ENCODE measurements at regions not wholly inside any gene's neighbourhood (a gene's known extent, or its start where the extent isn't known, plus 50 kb on each side); places are given as distances from the start of the nearest gene placed in this dataset.
"Not testable (repeated sequence)": the region's sequence is repeated elsewhere in the genome, so short reads cannot be mapped to it uniquely, and the experiment has no call there.

DNA sequence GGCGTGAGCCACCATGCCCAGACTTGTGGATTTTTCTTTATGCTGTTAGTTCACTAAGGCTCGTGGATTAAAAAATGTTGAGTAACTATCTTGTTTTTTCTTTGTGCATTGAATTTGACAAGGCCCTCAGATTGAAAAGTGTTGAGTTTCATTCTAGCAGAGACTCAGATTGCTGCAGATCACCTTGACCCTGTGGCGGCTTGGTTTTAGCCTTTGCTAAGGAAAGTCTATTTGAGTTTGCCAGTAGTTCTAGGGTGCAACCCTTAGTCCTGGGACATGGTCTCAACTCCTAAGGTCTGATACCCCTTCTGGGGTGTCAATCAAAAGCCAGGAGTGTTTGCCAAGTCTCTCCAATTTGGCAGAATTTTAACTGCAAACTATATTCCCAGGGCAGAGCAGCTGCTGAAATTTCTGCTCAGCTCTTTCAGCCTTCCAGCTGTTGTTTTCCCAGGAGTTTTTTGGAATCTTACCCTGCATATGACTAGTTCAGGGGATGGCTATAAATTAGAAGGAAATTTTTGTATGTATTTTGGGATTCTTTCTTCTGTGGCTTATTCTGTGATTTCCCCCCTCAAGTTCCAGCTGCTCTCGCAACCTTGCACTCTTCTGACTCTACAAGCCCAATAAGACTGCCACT, 84.3 kb upstream of the HAND1 start:
- no peak for DNase-seq

DNA sequence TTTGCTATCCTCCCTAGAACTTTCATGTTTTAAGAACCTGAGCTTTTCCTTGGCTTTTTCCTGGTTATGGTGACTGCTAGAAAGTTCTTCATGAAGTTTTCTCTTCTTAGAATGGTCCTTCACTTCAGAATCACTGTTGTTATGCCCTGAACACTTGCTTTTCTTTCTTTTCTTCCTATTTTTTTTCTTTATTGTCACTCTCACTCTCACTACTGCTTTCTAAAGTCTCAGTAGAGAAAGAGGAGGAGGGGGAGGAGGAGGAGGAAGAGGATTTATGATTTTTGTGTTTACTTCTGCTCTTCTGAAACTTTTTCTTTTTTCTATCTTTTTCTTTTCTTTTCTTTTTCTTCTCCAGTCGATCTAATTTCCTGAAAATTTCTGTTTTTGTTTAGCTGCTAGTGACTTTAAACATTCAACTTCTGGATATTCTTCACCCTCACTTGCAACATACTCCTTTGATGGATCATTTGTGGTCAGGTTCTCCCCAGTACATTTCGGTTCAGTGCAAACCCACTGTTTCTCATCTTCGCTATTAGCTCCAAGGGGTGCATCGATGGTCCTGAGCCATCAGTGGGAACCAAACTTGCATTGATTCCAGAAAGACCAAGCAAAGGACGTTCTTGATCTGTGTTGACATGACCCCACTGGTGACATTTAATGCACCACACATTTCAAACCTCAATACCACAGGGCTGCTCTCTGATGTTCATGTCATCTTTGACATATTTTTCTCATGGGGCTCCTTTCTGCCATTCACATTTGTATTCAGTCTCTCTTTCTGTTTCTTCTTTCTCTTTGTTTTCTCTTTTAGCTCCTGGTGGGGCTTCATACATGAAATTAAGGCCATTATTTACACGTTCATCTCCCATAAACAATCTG, 81.6 kb upstream of the HAND1 start:
- no peak for DNase-seq

DNA sequence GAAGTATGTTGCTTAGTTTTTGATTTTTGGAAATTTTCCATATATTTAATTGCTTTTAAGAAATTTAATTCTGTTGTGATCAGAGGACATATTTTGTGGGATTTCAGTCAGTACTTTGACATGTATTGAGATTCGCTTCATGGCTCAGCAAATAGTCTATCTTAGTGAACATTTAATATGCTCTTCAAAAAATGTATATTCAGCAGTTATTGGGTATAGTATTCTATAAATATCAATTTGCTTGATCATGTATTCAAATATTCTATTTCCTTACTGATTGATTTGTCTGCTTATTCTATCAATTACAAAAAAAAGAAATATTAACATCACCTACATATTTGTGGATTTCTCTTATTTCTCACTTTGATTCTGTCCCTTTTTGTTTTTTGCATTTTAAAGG, 79.5 kb upstream of the HAND1 start:
- no peak for DNase-seq

GRCh38 chr5:154547551-154547950, 69.5 kb upstream of the HAND1 start:
- DNase-seq, result no peak

GRCh38 chr5:154546719-154547118, 68.7 kb upstream of the HAND1 start:
- DNase-seq, result no peak

DNA sequence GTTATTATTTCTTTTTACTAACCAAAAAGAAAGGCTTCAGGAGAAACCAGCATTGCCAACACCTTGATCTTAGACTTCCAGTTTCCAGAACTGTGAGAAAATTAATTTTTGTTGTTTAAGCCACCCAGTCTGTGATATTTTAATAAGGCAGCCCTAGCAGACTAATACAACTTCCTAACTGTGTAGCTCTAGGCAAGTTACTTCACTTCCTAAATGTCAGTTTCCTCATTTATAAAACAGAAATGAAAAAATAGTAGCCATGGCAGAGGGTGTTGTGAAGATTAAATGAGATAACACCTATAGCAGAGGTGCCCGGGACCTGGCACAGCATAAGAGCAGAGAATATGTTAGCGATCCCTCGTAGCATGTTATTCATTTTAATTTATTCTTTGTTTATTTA, 66.6 kb upstream of the HAND1 start:
- no peak for DNase-seq

- no peak for DNase-seq
Measured at GRCh38 chr5:154543380-154543779, 65.4 kb upstream of the HAND1 start.

DNA sequence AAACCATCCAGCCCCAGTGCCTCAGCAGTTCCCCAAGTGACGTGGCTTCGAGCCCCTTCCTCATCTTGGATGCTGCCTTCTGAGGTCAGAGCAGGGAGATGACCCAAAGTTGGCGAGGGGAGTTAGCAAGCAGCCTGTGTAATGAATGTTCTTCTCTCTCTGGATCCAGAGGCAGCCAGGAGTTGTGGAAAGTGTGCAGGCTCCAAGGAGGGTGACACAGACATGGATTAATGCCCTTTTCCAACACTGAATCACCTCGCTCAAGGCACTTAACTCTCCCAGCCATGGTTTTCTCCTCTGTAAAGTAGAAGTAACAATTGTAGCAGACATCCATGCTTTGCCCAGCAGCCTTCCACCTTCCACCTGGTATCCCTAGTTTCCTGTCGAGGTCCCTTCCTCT, 64.6 kb upstream of the HAND1 start:
- no peak for DNase-seq

GRCh38 chr5:154542000-154542399, 64.0 kb upstream of the HAND1 start:
- no peak for DNase-seq

- DNase-seq, result no peak
Measured at GRCh38 chr5:154541553-154541952, 63.5 kb upstream of the HAND1 start.

DNA sequence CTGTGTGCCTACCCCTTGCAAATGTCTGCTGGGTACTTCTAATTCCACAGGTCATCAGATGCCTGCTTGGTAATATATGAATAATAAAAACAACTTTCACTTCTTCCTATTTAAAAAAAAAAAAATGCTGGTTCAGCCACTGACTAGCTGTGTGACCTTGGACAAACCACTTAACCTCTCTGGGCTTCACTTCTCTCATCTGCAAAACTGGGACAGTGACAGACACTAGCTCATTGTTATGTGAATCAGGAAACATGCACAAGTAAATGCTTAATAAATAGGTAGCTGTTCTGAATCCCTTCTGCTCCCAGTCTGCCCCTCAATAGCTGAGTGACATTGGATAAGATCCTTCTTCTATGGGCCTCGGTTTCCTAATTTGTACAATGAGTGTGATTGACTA, 62.6 kb upstream of the HAND1 start:
- no peak for DNase-seq

DNA sequence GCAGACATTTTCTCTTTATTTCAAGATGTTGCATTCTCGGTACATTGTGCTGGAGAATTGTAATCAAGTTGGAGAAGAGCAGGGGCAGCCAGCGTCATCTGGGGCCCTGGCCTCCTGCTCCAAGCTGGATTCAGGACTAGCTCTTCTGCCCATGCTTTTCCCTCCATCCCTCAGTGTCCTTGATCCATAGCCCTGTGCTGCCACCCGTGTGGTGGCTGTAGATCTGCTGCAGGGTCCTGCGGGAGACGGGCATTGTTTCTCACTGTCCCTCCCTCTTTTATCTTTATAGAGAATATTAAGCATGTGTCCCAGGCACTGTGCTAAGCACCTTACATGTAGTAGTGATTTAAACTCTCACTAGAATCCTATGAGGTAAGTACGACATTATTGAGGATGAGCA, 60.5 kb upstream of the HAND1 start:
- no peak for DNase-seq

DNA sequence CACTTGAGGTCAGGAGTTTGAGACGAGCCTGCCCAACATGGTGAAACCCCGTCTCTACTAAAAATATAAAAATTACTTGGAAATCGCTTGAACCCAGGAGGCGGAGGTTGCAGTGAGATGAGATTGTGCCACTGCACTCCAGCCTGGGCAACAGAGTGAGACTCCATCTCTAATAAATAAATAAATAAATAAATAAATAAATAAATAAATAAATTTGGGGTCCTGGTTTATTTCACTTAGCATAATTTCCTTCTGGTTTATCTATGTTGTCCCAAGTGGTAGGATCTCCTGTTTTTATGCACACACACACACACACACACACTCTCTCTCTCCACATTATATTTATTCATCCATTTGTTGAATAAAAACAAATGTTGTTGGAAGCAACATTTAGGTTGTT, 58.4 kb upstream of the HAND1 start:
- DNase-seq, result not testable (repeated sequence)

- no peak for DNase-seq
Measured at GRCh38 chr5:154535535-154535934, 57.5 kb upstream of the HAND1 start.

GRCh38 chr5:154534457-154535050, 56.5 kb upstream of the HAND1 start:
- no peak for DNase-seq

DNA sequence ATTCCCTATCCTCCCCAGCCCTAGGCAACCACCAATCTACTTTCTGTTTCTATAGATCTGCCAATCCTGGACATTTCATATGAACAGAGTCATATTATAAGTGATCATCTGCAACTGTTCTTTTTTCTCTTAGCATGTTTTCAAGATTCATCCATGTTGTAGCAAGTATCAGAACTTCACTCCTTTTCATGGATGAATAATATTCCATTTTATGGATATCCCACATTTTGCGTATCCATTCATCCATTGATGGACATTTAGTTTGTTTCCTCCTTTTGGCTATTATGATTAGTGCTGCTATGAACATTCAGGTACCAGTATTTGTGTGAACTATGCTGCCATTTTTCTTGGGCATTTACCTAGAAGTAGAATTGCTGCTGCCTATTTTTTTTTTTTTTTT, 51.3 kb upstream of the HAND1 start:
- DNase-seq, result no peak

GRCh38 chr5:154528005-154528594, 50.1 kb upstream of the HAND1 start:
- DNase-seq, result no peak

Measured in hypothalamus (tissue), 51 donors.